NB4 (cell line): ENCODE measurements at regions not wholly inside any gene's neighbourhood (a gene's known extent, or its start where the extent isn't known, plus 50 kb on each side); places are given as distances from the start of the nearest gene placed in this dataset.

Experiments used
- DNase-seq: peaks from one replicate; pipeline ENCODE4 v3.0.0; 2010; ENCODE audit warnings: low read depth
- H3K4me3 ChIP-seq: one replicate; pipeline ENCODE4 v1.5.1; 2011; ENCODE audit warnings: mild to moderate bottlenecking, low read depth, low read length, moderate library complexity
- MAX ChIP-seq: IDR thresholded peaks from 2 replicates; pipeline ENCODE4 v1.6.1; 2011; ENCODE audit warnings: low read depth, low read length
- MYC ChIP-seq: IDR thresholded peaks from 2 replicates; pipeline ENCODE4 v1.6.1; 2011; ENCODE audit warnings: low read depth, low read length
- POLR2A ChIP-seq: IDR thresholded peaks from 2 replicates; pipeline ENCODE4 v1.6.1; 2011; ENCODE audit warnings: mild to moderate bottlenecking; ENCODE audit not compliant: insufficient read length; ENCODE audit errors: extremely low read depth
- TF ChIP-seq, protein P1 (sequence below): IDR thresholded peaks from one replicate; pipeline ENCODE4 v1.5.1; 2012; ENCODE audit warnings: low read depth, low read length

- TF ChIP-seq MAX (no peak), POLR2A (no peak), MYC (no peak)
- TF ChIP-seq, protein P1, sequence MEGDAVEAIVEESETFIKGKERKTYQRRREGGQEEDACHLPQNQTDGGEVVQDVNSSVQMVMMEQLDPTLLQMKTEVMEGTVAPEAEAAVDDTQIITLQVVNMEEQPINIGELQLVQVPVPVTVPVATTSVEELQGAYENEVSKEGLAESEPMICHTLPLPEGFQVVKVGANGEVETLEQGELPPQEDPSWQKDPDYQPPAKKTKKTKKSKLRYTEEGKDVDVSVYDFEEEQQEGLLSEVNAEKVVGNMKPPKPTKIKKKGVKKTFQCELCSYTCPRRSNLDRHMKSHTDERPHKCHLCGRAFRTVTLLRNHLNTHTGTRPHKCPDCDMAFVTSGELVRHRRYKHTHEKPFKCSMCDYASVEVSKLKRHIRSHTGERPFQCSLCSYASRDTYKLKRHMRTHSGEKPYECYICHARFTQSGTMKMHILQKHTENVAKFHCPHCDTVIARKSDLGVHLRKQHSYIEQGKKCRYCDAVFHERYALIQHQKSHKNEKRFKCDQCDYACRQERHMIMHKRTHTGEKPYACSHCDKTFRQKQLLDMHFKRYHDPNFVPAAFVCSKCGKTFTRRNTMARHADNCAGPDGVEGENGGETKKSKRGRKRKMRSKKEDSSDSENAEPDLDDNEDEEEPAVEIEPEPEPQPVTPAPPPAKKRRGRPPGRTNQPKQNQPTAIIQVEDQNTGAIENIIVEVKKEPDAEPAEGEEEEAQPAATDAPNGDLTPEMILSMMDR = no peak
- no peak overlapping the region for H3K4me3 ChIP-seq
- no peak for DNase-seq
These were observed 507.7 kb downstream of the HTR7 start for GRCh38 chr10:90350122-90350521.

DNA sequence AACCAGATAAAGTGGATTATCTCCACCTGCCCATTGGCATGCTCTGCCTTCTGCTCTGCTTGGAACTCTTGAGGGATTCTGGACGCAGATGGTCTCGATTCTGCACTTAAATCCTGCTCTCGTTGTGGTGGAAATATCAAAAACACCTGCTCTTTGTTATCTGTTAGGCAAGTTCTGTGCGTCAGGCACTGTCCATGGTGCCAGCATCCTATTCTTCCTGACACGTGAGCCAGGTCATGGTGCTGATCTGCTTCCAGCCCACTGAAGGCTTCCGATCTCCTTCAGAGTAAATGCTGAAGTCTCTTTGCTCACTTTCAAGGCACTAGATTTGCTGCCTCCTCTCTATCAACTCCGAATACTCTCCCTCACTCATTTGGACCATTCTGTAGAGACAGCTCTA, 505.6 kb downstream of the HTR7 start:
- H3K4me3 ChIP-seq = no peak overlapping the region
- no peak for DNase-seq
- TF ChIP-seq, protein P1 = no peak
- peak; percentile 25; the same call in 1 of the 2 replicates for TF ChIP-seq MAX

- TF ChIP-seq MYC (no peak), MAX (no peak), POLR2A (no peak)
- TF ChIP-seq, protein P1 = no peak
- no peak for DNase-seq
- no peak overlapping the region for H3K4me3 ChIP-seq
These were observed 502.9 kb downstream of the HTR7 start for GRCh38 chr10:90354914-90355313.

GRCh38 chr10:90363799-90364483, 493.9 kb downstream of the HTR7 start:
- no peak for DNase-seq
- TF ChIP-seq MYC = no peak
- TF ChIP-seq MAX = no peak
- no peak for TF ChIP-seq POLR2A
- TF ChIP-seq, protein P1 = no peak
- H3K4me3 ChIP-seq = no peak overlapping the region

DNA sequence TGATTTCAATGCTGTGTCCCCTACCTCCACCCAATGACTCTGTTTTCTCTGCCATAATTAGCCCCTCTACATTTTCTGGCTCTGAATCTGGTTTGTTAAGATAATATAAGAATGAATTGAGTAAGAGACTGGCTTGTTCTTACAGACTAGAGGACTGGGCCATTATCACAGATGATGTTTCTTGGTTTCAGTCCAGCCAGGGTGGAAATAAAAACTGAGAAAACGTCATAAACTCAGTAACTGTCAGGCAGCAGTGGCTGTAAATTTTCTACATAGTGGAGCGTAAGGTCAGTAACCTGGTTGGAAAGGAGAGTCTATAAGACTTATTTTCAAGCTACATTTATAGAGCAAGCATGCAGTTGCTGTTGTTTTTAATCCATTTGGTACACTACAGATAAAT, 485.4 kb downstream of the HTR7 start:
- no peak overlapping the region for H3K4me3 ChIP-seq
- DNase-seq = no peak
- TF ChIP-seq MAX (no peak), POLR2A (no peak), MYC (no peak)
- TF ChIP-seq, protein P1 = no peak

GRCh38 chr10:90373911-90374310, 483.9 kb downstream of the HTR7 start:
- DNase-seq = no peak
- no peak overlapping the region for H3K4me3 ChIP-seq
- TF ChIP-seq MYC (no peak), MAX (no peak), POLR2A (no peak)
- TF ChIP-seq, protein P1 = no peak
